Vagina (tissue), 2 donors: ENCODE measurements at regions not wholly inside any gene's neighbourhood (a gene's known extent, or its start where the extent isn't known, plus 50 kb on each side); places are given as distances from the start of the nearest gene placed in this dataset.

ENCODE experiments used
- CTCF ChIP-seq, 3 experiments: fragments of 450-650 bp in 2 of 3; fragments of 200-600 bp in 1 of 3; sonication (generic) in 1 of 3; IDR thresholded peaks; one replicate each; pipeline ENCODE4 v1.5.1; 2017 to 2019; ENCODE audit warnings: antibody characterized with exemption in 3 of 3, mild to moderate bottlenecking in 2 of 3, moderate library complexity in 2 of 3
- POLR2A ChIP-seq, 2 donors: fragments of 450-650 bp; IDR thresholded peaks; one replicate each; pipeline ENCODE4 v1.6.1; 2017; ENCODE audit warnings: antibody characterized with exemption in 2 of 2, mild to moderate bottlenecking in 2 of 2, moderate library complexity in 2 of 2

- TF ChIP-seq POLR2A (IDR thresholded peaks at IDR 0.05) (no peak), CTCF (IDR thresholded peaks at IDR 0.05) (no peak)
Measured at GRCh38 chr9:129392093-129392541, 214.1 kb upstream of the IER5L start.
